Neural progenitor cell (in vitro differentiated cells): ENCODE measurements at regions not wholly inside any gene's neighbourhood (a gene's known extent, or its start where the extent isn't known, plus 50 kb on each side); places are given as distances from the start of the nearest gene placed in this dataset.

ENCODE experiments used
- CTCF ChIP-seq: fragments of 200-600 bp; sonication (generic); IDR thresholded peaks from 2 replicates; pipeline ENCODE4 v1.5.1; 2017; ENCODE audit warnings: antibody characterized with exemption, mild to moderate bottlenecking
- EZH2 ChIP-seq: fragments of 200-600 bp; sonication (generic); IDR thresholded peaks from 2 replicates; pipeline ENCODE4 v1.6.1; 2017; ENCODE audit warnings: antibody characterized with exemption, mild to moderate bottlenecking, moderate library complexity

- TF ChIP-seq CTCF (no peak), EZH2 (no peak)
These were observed 285.1 kb downstream of the SH3GL2 start for GRCh38 chr9:17863924-17864323.
